H1 (cell line): ENCODE measurements at regions not wholly inside any gene's neighbourhood (a gene's known extent, or its start where the extent isn't known, plus 50 kb on each side); places are given as distances from the start of the nearest gene placed in this dataset.

Experiments used
- CTCF ChIA-PET: fragments of 300-600 bp; sonication (Branson Sonifier 250); formaldehyde crosslinking; loops from one replicate; lab custom pipeline; 2021; ENCODE audit not compliant: partially characterized antibody; lab: Charles Lee
- POLR2A ChIA-PET: fragments of 300-600 bp; sonication (Branson Sonifier 250); formaldehyde crosslinking; loops from one replicate; lab custom pipeline; 2021; ENCODE audit warnings: inconsistent platforms; ENCODE audit not compliant: partially characterized antibody; lab: Charles Lee
- DNase-seq, 2 experiments: peaks; one replicate each; pipeline versions ENCODE4 v3.0.0 to v3.0.0-alpha.2; 2010 to 2022; ENCODE audit warnings: low spot score in 2 of 2, low read depth in 1 of 2, mixed read lengths in 1 of 2
- FAIRE-seq: peaks from 2 replicates; lab custom pipeline; 2011; peaks lifted over from hg19 to GRCh38; lab: Jason Lieb, UNC
- H2AFZ ChIP-seq: 2 replicates; pipeline ENCODE4 v1.8.1; 2012; ENCODE audit warnings: low read length, inconsistent platforms
- H2AK5ac ChIP-seq: 2 replicates; pipeline ENCODE4 v1.6.1; 2013; ENCODE audit warnings: low read depth, low read length
- H2BK120ac ChIP-seq: replicated peaks from 2 replicates; pipeline ENCODE3; 2013; ENCODE audit warnings: low read depth, low read length, inconsistent platforms
- H2BK12ac ChIP-seq: 2 replicates; pipeline ENCODE4 v1.6.1; 2013; ENCODE audit warnings: low read depth, low read length
- H2BK15ac ChIP-seq: 2 replicates; pipeline ENCODE4 v1.6.1; 2013; ENCODE audit warnings: low read length
- H2BK20ac ChIP-seq: 2 replicates; pipeline ENCODE4 v1.6.1; 2013; ENCODE audit warnings: low read length
- H2BK5ac ChIP-seq: 2 replicates; pipeline ENCODE4 v1.6.1; 2013; ENCODE audit warnings: low read depth, low read length
- H3K14ac ChIP-seq: 2 replicates; pipeline ENCODE4 v1.6.1; 2013; ENCODE audit warnings: inconsistent platforms; ENCODE audit not compliant: insufficient read length
- H3K18ac ChIP-seq: 2 replicates; pipeline ENCODE4 v1.6.1; 2013; ENCODE audit warnings: low read length; ENCODE audit errors: extremely low read depth
- H3K23ac ChIP-seq: 2 replicates; pipeline ENCODE4 v1.6.1; 2013; ENCODE audit warnings: inconsistent platforms; ENCODE audit not compliant: insufficient read length
- H3K23me2 ChIP-seq: 2 replicates; pipeline ENCODE4 v1.6.1; 2013; ENCODE audit warnings: low read depth, low read length
- H3K27ac ChIP-seq: 2 replicates; pipeline ENCODE4 v1.6.1; 2011; ENCODE audit warnings: low read depth, low read length, inconsistent platforms
- H3K27me3 ChIP-seq, 4 experiments: replicated peaks in 1 of 4; 1 replicate in 1 of 4; 2 replicates in 3 of 4; pipeline versions ENCODE4 v1.6.1 to v1.8.1; 2011 to 2013; ENCODE audit warnings: low read length in 3 of 4, mild to moderate bottlenecking in 3 of 4, inconsistent platforms in 2 of 4, mixed read lengths in 2 of 4, moderate library complexity in 1 of 4; ENCODE audit not compliant: control insufficient read depth in 3 of 4, insufficient read depth in 3 of 4; ENCODE audit errors: extremely low read depth in 1 of 4
- H3K36me3 ChIP-seq, 4 experiments: 2 replicates each; pipeline versions ENCODE4 v1.6.1 to v1.8.1; 2011 to 2013; ENCODE audit warnings: mild to moderate bottlenecking in 4 of 4, low read length in 3 of 4, moderate library complexity in 2 of 4, control low read depth in 1 of 4, inconsistent platforms in 1 of 4; ENCODE audit not compliant: insufficient read depth in 4 of 4, control insufficient read depth in 2 of 4
- H3K4ac ChIP-seq: replicated peaks from 2 replicates; pipeline ENCODE3; 2013; ENCODE audit warnings: low read length, low read depth, mixed read lengths, inconsistent platforms; ENCODE audit not compliant: insufficient read length
- H3K4me1 ChIP-seq, 4 experiments: replicated peaks in 1 of 4; 1 replicate in 1 of 4; 2 replicates in 3 of 4; pipeline versions ENCODE4 v1.6.1 to v1.8.1; 2011 to 2013; ENCODE audit warnings: low read length in 3 of 4, inconsistent platforms in 2 of 4, mixed read lengths in 1 of 4; ENCODE audit not compliant: insufficient read depth in 4 of 4, control insufficient read depth in 3 of 4
- H3K4me2 ChIP-seq, 2 experiments: 2 replicates each; pipeline versions ENCODE4 v1.6.1 to v1.8.1; 2011 to 2013; ENCODE audit warnings: low read depth in 2 of 2, low read length in 2 of 2, control low read depth in 1 of 2, inconsistent platforms in 1 of 2, mild to moderate bottlenecking in 1 of 2; ENCODE audit not compliant: insufficient read depth in 1 of 2
- H3K4me3 ChIP-seq, 4 experiments: fragments of 200-600, 300-600 bp in 1 of 4; sonication (generic), shearing (Covaris generic), sonication (Bioruptor Twin) in 1 of 4; 2 replicates each; pipeline versions ENCODE4 v1.5.1 to v1.8.1; 2011 to 2016; ENCODE audit warnings: low read length in 4 of 4, low read depth in 3 of 4, control low read depth in 2 of 4, inconsistent platforms in 2 of 4, mild to moderate bottlenecking in 2 of 4, mixed read lengths in 1 of 4, moderate library complexity in 1 of 4; ENCODE audit not compliant: insufficient read depth in 2 of 4; ENCODE audit errors: extremely low read depth in 1 of 4
- H3K56ac ChIP-seq: replicated peaks from 2 replicates; pipeline ENCODE3; 2013; ENCODE audit warnings: low read depth, mild to moderate bottlenecking, mixed read lengths, low read length, inconsistent platforms; ENCODE audit not compliant: insufficient read length
- H3K79me1 ChIP-seq: 2 replicates; pipeline ENCODE4 v1.6.1; 2013; ENCODE audit warnings: low read depth, low read length, control low read depth
- H3K79me2 ChIP-seq, 2 experiments: 2 replicates each; pipeline versions ENCODE4 v1.6.1 to v1.8.1; 2012 to 2013; ENCODE audit warnings: low read length in 2 of 2, mild to moderate bottlenecking in 2 of 2, inconsistent platforms in 1 of 2; ENCODE audit not compliant: insufficient read depth in 2 of 2, control insufficient read depth in 1 of 2
- H3K9ac ChIP-seq, 4 experiments: replicated peaks in 1 of 4; 1 replicate in 1 of 4; 2 replicates in 3 of 4; pipeline versions ENCODE4 v1.6.1 to v1.8.1; 2011 to 2013; ENCODE audit warnings: low read depth in 3 of 4, low read length in 3 of 4, control low read depth in 2 of 4, mild to moderate bottlenecking in 2 of 4, moderate library complexity in 2 of 4, inconsistent platforms in 1 of 4; ENCODE audit errors: extremely low read depth in 1 of 4
- H3K9me3 ChIP-seq, 2 experiments: 2 replicates each; pipeline versions ENCODE4 v1.6.1 to v1.8.1; 2012 to 2013; ENCODE audit warnings: mild to moderate bottlenecking in 2 of 2, moderate library complexity in 2 of 2, control low read depth in 1 of 2, inconsistent platforms in 1 of 2, low read depth in 1 of 2, low read length in 1 of 2, mixed read lengths in 1 of 2; ENCODE audit not compliant: insufficient read depth in 2 of 2
- H4K20me1 ChIP-seq, 2 experiments: replicated peaks in 1 of 2; 2 replicates each; pipeline versions ENCODE3 to v1.8.1; 2011 to 2013; ENCODE audit warnings: inconsistent platforms in 2 of 2, low read length in 2 of 2, mild to moderate bottlenecking in 1 of 2; ENCODE audit not compliant: insufficient read depth in 2 of 2, control insufficient read depth in 1 of 2
- H4K5ac ChIP-seq: 2 replicates; pipeline ENCODE4 v1.6.1; 2013; ENCODE audit warnings: low read length, low read depth, mixed read lengths, inconsistent platforms; ENCODE audit not compliant: insufficient read length
- H4K8ac ChIP-seq: 2 replicates; pipeline ENCODE4 v1.8.0; 2013; ENCODE audit warnings: mild to moderate bottlenecking, moderate library complexity, low read length, inconsistent platforms; ENCODE audit not compliant: insufficient read depth; ENCODE audit errors: extremely low read depth
- H4K91ac ChIP-seq: replicated peaks from 2 replicates; pipeline ENCODE3; 2013; ENCODE audit warnings: low read length, mixed read lengths, inconsistent platforms; ENCODE audit not compliant: insufficient read length
- EGR1 ChIP-seq: IDR thresholded peaks from 2 replicates; pipeline ENCODE4 v1.6.1; 2011; ENCODE audit warnings: low read depth, low read length, borderline replicate concordance
- TAF1 ChIP-seq: IDR thresholded peaks from 2 replicates; pipeline ENCODE4 v1.6.1; 2011; ENCODE audit warnings: mild to moderate bottlenecking, low read depth, low read length
- TCF12 ChIP-seq: IDR thresholded peaks from 2 replicates; pipeline ENCODE4 v1.6.1; 2011; ENCODE audit warnings: low read depth, mild to moderate bottlenecking, low read length
- YY1 ChIP-seq: IDR thresholded peaks from 2 replicates; pipeline ENCODE4 v1.6.1; 2011; ENCODE audit warnings: low read depth, mild to moderate bottlenecking, low read length
- WGBS, 2 experiments: shearing (Covaris generic) in 1 of 2; methylation state at CpG; one replicate each; pipeline versions ENCODE4 v1.1.6 to v1.1.7; 2013 to 2015; ENCODE audit warnings: low lambda C conversion rate in 2 of 2, mixed read lengths in 2 of 2, inconsistent platforms in 1 of 2, low coverage in 1 of 2, missing lambda C conversion rate in 1 of 2; ENCODE audit not compliant: insufficient replicate concordance in 2 of 2, insufficient coverage in 1 of 2, insufficient read length in 1 of 2; ENCODE audit errors: extremely low coverage in 1 of 2, missing lambda C conversion rate in 1 of 2; 5-methylcytosine and 5-hydroxymethylcytosine counted together

GRCh38 chr22:47329727-47330650 lies 567.5 kb downstream of the TBC1D22A start:
- Histone ChIP-seq H3K79me2 (no peaks in the 10 kb centered on the region), H3K18ac (no peak overlapping the region), H3K4me3 (no peak overlapping the region), H3K23me2 (no peaks in the 10 kb centered on the region), H2BK12ac (no peak overlapping the region), H3K56ac (no peak overlapping the region), H4K8ac (no peak overlapping the region), H2AFZ (no peak overlapping the region), H3K9ac (no peak overlapping the region), H2BK20ac (no peak overlapping the region), H4K5ac (no peak overlapping the region), H3K4me2 (no peak overlapping the region), H3K36me3 (no peaks in the 10 kb centered on the region; a peak in 1 of 8 replicates), H3K27ac (no peak overlapping the region), H2BK15ac (no peak overlapping the region), H2BK120ac (peak overlapping the region; percentile 33), H2AK5ac (no peak overlapping the region), H3K14ac (no peak overlapping the region), H3K23ac (no peak overlapping the region), H2BK5ac (no peak overlapping the region), H3K27me3 (no peaks in the 10 kb centered on the region), H4K91ac (no peak overlapping the region), H3K4ac (no peak overlapping the region), H3K9me3 (peaks cover 84 to 93% of the 10 kb centered on the region in 2 experiments), H4K20me1 (no peaks in the 10 kb centered on the region), H3K4me1 (no peaks in the 10 kb centered on the region), H3K79me1 (no peaks in the 10 kb centered on the region)
- FAIRE-seq (no peak), DNase-seq (no peak)
- POLR2A ChIA-PET: no interaction called here
- 78% methylated on average over 17 of the region's 18 CpGs; no CpG with 5 or more reads in 1 of the 2 experiments for WGBS, 2 experiments
- CTCF ChIA-PET: interaction anchor here (0.9 to 1.0 kb wide), 2 partner anchors 14 to 22 kb away, joined by 3 to 4 read pairs; no protein-coding TSS in a partner anchor
- TF ChIP-seq YY1: no peak
- TF ChIP-seq EGR1: no peak
- TF ChIP-seq TAF1: no peak
- no peak for TF ChIP-seq TCF12
